GM12875 (cell line): ENCODE measurements at regions not wholly inside any gene's neighbourhood (a gene's known extent, or its start where the extent isn't known, plus 50 kb on each side); places are given as distances from the start of the nearest gene placed in this dataset.
"Not testable (repeated sequence)": the region's sequence is repeated elsewhere in the genome, so short reads cannot be mapped to it uniquely, and the experiment has no call there.

Experiments used
- H3K4me3 ChIP-seq: one replicate; pipeline ENCODE4 v1.5.1; 2011; ENCODE audit warnings: low read depth, low read length, control low read depth
- TF ChIP-seq, protein P1 (sequence below): IDR thresholded peaks from 2 replicates; pipeline ENCODE4 v1.5.1; 2011; ENCODE audit warnings: low read depth, mild to moderate bottlenecking, control low read depth, inconsistent platforms, low read length, moderate library complexity, borderline replicate concordance; ENCODE audit not compliant: insufficient read depth

DNA sequence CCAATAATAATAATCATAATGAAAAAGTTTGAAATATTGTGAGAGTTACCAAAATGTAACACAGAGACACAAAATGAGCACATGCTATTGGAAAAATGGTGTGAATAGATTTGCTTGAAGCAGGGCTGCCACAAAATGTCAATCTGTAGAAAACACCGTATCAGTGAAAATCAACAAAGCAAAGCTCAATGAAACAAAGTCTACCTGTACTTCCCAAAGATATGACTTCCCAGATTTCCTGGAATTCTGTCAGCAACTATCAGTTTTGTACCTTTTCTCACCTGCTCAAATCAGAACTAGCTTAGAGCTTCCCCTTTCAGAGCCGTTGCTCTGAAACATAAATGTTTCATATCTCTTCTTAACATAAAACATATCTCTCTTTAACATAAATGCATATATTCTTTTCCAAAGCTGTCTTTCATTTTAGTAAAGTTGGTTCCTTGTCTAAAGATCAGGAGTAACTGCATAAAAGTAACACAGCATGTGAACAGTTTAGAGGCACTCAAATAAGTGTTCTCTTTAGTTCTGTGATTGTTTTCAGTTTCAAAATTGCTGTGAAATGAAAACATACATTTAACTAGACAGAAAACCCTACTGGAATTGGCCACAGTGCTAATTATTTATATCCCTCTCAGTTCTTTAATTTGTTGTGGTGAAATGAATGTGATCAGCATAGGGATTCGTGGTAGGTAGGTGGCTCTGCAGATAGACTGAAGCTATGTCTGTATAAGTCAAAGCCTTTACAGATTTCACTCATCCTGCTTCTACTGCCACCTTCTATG, 262.5 kb downstream of the KCNJ3 start:
- H3K4me3 ChIP-seq = no peak overlapping the region
- TF ChIP-seq, protein P1, sequence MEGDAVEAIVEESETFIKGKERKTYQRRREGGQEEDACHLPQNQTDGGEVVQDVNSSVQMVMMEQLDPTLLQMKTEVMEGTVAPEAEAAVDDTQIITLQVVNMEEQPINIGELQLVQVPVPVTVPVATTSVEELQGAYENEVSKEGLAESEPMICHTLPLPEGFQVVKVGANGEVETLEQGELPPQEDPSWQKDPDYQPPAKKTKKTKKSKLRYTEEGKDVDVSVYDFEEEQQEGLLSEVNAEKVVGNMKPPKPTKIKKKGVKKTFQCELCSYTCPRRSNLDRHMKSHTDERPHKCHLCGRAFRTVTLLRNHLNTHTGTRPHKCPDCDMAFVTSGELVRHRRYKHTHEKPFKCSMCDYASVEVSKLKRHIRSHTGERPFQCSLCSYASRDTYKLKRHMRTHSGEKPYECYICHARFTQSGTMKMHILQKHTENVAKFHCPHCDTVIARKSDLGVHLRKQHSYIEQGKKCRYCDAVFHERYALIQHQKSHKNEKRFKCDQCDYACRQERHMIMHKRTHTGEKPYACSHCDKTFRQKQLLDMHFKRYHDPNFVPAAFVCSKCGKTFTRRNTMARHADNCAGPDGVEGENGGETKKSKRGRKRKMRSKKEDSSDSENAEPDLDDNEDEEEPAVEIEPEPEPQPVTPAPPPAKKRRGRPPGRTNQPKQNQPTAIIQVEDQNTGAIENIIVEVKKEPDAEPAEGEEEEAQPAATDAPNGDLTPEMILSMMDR = no peak

DNA sequence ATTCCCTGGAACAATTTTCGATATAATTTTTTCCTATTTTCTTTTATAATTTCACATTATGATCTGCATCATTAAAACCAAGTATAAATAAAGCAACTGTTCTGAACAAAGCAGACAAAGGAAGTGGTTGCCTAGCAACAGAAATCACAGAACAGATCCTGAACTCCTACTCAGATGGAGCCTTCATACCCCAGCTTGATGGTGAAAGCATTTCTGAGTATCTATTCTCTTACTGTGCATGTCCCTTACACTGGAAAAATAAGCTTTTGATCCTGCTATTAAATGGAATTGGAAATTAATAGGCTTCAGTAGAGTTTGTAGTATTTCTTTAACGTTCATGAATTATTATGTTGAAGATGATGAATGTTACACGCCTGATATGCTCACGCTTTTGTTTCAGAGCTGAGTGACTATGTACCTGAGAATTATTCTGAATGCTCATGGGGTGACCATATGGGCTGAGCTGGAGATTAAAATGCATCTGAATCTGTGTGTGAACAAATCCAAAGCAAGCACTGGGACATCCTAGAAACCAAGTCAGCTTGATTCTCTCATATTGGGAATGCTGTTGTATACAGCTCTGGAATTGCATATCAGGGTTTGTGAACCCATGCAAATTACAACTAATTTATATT, 254.0 kb downstream of the KCNJ3 start:
- TF ChIP-seq, protein P1 = no peak
- no peak overlapping the region for H3K4me3 ChIP-seq

DNA sequence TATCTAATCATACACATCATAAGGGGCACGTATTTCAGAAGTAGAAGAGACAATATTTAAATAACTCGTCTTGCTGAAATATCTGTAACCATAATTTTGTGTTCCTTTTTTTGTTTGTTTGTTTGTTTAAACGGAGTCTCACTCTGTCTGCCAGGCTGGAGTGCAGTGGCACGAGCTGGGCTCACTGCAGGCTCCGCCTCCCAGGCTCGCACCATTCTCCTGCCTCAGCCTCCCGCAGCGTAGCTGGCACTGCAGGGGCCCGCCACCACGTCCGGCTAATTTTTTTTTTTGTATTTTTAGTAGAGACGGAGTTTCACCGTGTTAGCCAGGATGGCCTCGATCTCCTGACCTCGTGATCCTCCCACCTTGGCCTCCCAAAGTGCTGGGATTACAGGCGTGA, 248.9 kb downstream of the KCNJ3 start:
- H3K4me3 ChIP-seq = not testable (repeated sequence)

DNA sequence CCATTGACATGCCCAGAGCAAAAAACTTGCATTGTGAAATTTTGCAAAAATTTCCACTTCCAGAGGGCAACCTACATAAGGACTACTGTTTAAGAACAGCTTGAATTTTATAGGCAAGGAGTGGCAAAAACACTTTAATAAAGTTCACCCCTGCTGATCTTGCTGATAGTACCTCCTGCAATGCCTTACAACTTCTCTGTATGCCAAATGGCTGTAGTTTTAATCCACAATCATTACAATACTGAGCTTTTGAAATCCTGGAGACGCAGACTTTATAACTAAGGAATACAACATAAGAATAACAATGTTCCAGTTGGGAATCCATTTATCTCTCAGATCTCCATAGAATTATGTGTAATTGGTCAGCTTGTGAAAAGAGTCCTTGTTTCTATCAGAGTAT, 247.5 kb downstream of the KCNJ3 start:
- TF ChIP-seq, protein P1 = no peak
- no peak overlapping the region for H3K4me3 ChIP-seq

DNA sequence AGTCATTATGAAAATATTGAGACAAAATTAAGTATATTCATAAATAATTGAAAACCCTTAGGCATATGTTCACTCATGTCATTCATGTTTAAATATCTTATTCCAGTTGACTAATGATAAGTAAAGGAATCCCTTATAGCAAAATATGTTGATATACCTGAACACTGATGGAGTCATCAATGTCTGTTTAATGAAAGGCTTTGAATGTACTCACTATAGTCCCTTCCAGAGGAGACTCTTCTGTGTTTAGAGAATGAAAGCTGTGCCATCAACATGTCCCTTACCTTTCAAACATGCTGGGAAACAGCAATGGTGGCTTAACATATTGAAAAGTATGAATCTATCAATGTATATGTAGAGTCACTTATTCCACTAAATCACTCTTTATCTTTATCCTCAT, 242.9 kb downstream of the KCNJ3 start:
- TF ChIP-seq, protein P1 = no peak
- H3K4me3 ChIP-seq = no peak overlapping the region

DNA sequence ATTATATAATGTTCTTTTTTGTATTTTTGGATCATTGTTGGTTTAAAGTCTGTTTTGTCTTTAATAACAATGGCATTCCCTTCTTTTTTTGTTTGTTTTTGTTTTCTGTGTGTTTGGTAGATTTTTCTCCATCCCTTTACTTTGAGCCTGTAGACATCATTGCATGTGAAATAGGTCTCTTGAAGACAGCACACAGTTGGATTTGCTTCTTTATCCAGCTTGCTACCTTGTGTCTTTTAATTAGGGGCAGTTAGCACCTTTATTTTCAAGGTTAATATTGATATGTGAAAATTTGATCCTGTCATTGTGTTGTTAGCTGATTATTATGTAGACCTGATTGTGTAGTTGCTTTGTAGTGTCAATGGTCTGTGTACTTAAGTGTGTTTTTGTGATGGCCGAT, 235.7 kb downstream of the KCNJ3 start:
- TF ChIP-seq, protein P1 = no peak
- no peak overlapping the region for H3K4me3 ChIP-seq

DNA sequence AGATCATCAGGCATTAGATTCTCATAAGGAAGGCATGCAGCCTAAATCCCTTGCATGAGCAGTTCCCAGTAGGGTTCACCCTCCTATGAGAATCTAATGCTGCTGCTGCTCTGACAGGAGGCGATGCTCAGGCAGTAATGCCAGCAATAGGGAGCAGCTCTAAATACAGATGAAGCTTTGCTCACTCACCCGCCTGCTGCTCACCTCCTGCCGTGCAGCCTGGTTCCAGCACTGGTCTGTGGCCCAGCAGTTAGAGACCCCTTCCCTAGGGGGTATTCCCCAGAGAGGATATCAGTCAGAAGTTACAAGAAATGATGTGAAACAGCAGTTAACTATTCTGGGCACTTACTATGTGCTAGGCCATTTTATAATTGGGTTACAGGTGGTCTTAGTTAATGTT, 226.0 kb downstream of the KCNJ3 start:
- TF ChIP-seq, protein P1 = no peak
- H3K4me3 ChIP-seq = no peak overlapping the region
